GM12891 (cell line): ENCODE measurements at regions not wholly inside any gene's neighbourhood (a gene's known extent, or its start where the extent isn't known, plus 50 kb on each side); places are given as distances from the start of the nearest gene placed in this dataset.
"Not testable (repeated sequence)": the region's sequence is repeated elsewhere in the genome, so short reads cannot be mapped to it uniquely, and the experiment has no call there.

ENCODE experiments used
- DNase-seq: peaks from one replicate; pipeline ENCODE4 v3.0.0; 2011; ENCODE audit warnings: low spot score; ENCODE audit not compliant: insufficient read length
- FAIRE-seq: peaks from 2 replicates; lab custom pipeline; 2011; peaks lifted over from hg19 to GRCh38; lab: Jason Lieb, UNC
- PAX5 ChIP-seq: IDR thresholded peaks from 2 replicates; pipeline ENCODE4 v1.6.1; 2011; ENCODE audit warnings: low read length, moderate library complexity, mild to moderate bottlenecking; ENCODE audit not compliant: insufficient read depth, severe bottlenecking
- POLR2A ChIP-seq: IDR thresholded peaks from 2 replicates; pipeline ENCODE4 v1.6.1; 2011; ENCODE audit warnings: low read depth, low read length, control low read depth
- POLR2AphosphoS5 ChIP-seq: IDR thresholded peaks from 2 replicates; pipeline ENCODE4 v1.6.1; 2011; ENCODE audit warnings: low read depth, low read length, control low read depth
- POU2F2 ChIP-seq: IDR thresholded peaks from 2 replicates; pipeline ENCODE4 v1.6.1; 2011; ENCODE audit warnings: low read depth, mild to moderate bottlenecking, control low read depth, low read length, moderate library complexity
- SPI1 ChIP-seq: IDR thresholded peaks from 2 replicates; pipeline ENCODE4 v1.6.1; 2011; ENCODE audit warnings: low read depth, low read length, control low read depth
- TAF1 ChIP-seq: IDR thresholded peaks from 2 replicates; pipeline ENCODE4 v1.6.1; 2011; ENCODE audit warnings: low read depth, low read length, control low read depth

DNA sequence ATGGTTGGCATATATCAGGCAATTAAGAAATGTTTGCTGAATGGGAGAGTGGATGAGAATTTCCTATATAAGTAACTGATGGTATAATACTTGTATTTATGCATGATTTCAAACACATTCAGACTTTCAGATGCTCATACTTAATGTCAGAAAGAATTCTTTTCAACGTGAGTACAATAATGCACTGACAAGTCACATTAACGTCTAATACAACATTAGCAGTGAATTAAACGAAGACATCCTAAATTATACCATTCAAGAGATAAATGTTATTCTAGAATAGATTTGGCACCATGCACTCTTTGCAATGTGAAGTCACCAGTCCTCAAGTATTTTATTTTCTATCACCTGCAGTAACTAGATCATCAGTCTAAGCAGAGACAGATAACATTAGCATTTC is 712.9 kb downstream of the TLE1 start:
- TF ChIP-seq POLR2AphosphoS5 (no peak), TAF1 (no peak), PAX5 (no peak), POU2F2 (no peak), POLR2A (no peak), SPI1 (no peak)
- FAIRE-seq (no peak), DNase-seq (no peak)

DNA sequence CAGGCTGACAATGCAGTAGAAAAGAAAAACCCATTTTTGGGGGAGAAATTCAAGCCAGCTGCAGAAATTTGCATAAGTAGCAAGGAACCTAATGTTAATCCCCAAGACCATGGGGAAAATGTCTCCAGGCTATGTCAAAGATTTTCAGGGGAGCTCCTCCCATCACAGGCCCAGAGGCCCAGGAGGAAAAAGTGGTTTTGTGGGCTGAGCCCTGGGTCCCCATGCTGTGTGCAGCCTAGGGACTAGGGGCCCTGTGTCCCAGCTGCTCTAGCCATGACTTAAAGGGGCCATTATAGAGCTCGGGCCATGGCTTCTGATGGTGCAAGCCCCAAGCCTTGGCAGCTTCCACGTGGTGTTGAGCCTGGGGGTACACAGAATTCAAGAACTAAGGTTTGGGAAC is 719.0 kb downstream of the TLE1 start:
- not testable (repeated sequence) for FAIRE-seq, DNase-seq

DNA sequence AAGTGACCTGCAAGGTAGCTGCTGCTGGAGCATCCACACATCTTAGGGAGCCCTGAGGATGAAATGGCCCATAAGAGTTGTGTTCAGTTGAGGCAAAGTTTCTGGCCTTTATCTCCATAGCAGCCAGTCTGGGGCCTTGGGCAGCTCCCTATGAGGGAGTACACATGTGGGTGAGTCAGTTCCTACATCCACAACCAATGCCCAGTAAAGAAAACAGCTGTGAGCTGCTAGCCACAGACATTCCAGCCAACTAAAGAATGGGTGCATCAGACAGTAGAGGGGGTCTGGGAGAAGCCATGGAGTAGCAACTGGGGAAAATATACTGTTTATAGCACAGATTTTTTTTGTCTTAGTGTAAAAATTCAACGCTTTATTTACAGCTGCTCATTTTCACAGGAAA is 720.7 kb downstream of the TLE1 start:
- FAIRE-seq (no peak), DNase-seq (no peak)
- TF ChIP-seq POLR2A (no peak), PAX5 (no peak), POU2F2 (no peak), POLR2AphosphoS5 (no peak), SPI1 (no peak), TAF1 (no peak)

DNA sequence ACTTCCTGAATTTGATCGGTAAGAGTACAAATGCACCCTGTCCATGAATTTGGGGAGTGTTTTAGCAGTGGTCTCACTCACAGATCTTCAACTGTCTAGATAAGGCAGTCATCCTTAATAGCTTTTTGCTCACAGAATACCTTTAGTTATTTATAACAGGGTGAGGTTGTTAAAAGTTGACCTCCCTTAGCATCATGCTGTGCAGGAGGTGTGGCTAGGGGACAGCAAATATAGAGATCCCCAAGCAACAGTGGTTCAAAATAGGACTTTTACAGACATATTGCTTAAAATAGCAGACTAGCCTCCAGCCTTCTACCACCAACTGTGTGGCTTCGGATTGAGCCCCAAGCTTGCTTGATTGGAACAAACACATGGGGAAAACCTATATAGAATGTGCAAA is 724.4 kb downstream of the TLE1 start:
- TF ChIP-seq SPI1 = no peak
- TF ChIP-seq POLR2AphosphoS5 = no peak
- TF ChIP-seq TAF1 = no peak
- no peak for TF ChIP-seq PAX5
- TF ChIP-seq POLR2A = no peak
- no peak for TF ChIP-seq POU2F2
- FAIRE-seq (no peak), DNase-seq (no peak)

DNA sequence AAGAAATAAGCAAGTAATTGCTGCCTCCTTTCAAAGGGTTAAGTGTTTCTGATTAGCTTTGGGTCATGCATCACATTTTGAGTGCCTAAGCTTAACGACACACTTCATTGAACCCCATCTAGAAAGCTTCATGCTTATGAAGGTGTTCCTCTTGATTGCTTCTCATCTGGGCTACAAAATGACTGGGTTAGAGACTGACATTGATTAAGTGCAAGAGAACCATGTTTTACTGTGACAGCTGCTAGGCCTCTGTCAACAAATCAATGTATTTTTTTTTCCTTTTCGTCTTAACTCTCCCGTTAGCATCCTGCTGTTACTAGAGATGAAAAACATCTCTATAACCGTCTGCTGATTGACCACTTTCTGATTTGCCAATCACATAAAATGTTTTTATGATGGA is 725.0 kb downstream of the TLE1 start:
- no peak for TF ChIP-seq POLR2A
- TF ChIP-seq PAX5 = no peak
- TF ChIP-seq SPI1 = no peak
- TF ChIP-seq POU2F2 = no peak
- TF ChIP-seq TAF1 = no peak
- no peak for TF ChIP-seq POLR2AphosphoS5
- no peak for DNase-seq
- FAIRE-seq = no peak

DNA sequence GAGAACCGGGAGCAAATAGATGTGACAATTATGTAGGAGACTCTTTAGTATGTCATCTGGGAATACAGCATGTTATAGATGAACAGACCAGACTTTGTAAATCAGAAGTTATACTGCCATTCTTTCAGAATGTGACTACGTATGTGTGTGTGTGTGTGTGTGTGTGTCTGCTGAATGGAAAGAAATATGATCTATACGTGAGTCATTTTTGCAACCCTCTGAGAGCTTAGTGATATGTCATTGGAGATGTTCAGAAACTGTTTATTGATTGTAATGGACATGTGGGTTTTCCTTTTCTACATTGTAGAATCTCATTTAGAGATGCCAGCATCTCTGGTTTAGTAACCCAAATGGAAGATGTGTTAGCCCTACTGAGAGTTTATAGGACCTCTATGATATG is 731.5 kb downstream of the TLE1 start:
- FAIRE-seq (no peak), DNase-seq (no peak)
- TF ChIP-seq POLR2AphosphoS5 = no peak
- no peak for TF ChIP-seq SPI1
- no peak for TF ChIP-seq PAX5

DNA sequence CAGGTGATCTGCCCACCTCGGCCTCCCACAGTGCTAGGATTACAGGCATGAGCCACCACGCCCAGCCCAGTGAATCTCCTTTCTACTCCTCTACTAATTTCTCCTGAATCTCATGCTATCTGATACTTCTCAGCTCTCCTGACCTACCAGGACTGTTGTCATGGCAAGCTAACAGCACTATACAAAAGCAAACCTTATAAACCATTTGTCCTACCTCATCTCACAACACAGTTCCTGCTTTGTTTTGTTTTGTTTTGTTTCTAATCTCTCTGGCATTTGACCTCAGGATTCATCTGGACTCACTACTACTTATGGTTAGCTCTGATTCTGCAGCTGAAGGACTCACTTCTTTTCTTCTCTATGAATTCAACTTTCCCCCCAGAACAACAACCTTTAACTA is 734.8 kb downstream of the TLE1 start:
- TF ChIP-seq PAX5 (no peak), POU2F2 (no peak), TAF1 (no peak), POLR2AphosphoS5 (no peak), SPI1 (no peak), POLR2A (no peak)
- DNase-seq (no peak), FAIRE-seq (no peak)

DNA sequence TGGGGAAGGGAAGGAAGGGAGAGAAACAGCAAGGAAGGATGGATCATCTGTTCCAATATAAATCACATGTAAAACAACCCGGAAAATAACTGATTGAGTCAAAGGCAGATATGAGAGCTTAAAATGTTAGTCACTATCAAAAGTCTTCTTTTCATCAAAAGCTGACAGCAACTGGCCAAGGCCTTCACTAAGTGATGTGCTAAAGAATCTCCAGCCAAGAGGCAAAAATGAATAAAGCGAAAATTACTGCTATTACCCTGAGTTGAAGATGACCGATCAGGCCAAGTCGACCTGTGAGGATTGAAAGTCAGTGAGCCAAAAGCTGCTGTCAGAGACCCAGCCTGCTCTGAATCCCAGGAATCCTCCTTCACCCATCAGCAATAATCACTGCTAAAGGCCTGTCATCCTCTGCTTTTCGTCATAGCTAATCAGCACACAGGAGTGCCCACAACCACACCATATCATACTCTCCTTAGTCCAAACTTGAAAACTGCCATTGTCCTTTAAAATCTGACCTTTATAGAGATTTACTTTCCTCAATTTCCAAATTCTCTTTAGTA is 736.9 kb downstream of the TLE1 start:
- FAIRE-seq = no peak
- no peak for DNase-seq
- no peak for TF ChIP-seq SPI1
- no peak for TF ChIP-seq POLR2AphosphoS5
- no peak for TF ChIP-seq PAX5
- TF ChIP-seq POU2F2 = no peak
- no peak for TF ChIP-seq TAF1

DNA sequence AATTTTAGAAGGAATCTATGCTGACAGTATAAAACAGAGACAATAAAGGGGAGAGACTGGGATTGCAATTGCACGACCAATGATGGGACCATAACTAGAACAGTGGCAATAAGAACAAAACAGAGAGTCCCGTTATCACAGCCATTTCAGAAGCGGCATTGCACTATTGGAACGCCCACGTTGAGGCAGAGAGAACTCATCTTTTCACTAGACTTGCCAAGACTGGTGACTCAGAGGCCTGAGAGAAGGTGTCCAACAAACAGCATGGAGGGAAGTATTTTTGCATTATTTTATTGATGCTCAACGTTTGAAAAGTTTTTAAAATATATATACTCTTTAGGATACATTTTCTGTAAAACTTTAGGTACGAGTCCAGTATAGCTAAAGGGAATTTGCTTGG is 737.7 kb downstream of the TLE1 start:
- FAIRE-seq (no peak), DNase-seq (no peak)
- no peak for TF ChIP-seq TAF1
- no peak for TF ChIP-seq POLR2AphosphoS5
- no peak for TF ChIP-seq PAX5
- no peak for TF ChIP-seq POLR2A
- TF ChIP-seq POU2F2 = no peak
- TF ChIP-seq SPI1 = no peak

DNA sequence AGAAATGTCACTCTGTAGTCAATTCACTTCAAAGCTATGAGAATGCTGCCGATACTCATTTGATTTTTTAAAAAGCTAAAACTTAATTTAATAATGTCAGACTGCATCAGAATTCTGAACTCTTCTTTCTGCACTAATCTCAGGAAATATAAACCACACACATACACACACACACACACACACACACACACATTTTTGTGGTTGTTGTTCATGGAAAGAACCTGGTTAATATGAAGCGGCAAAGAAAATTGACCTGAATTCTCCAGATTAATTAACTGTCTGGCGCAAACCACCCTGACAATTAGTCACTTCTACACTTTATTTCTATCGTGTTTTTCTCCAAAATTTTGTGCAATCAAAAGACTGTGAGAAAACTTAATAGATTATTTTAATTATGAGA is 740.5 kb downstream of the TLE1 start:
- FAIRE-seq (no peak), DNase-seq (no peak)
- TF ChIP-seq POLR2A (no peak), TAF1 (no peak), POLR2AphosphoS5 (no peak), POU2F2 (no peak), PAX5 (no peak), SPI1 (no peak)

DNA sequence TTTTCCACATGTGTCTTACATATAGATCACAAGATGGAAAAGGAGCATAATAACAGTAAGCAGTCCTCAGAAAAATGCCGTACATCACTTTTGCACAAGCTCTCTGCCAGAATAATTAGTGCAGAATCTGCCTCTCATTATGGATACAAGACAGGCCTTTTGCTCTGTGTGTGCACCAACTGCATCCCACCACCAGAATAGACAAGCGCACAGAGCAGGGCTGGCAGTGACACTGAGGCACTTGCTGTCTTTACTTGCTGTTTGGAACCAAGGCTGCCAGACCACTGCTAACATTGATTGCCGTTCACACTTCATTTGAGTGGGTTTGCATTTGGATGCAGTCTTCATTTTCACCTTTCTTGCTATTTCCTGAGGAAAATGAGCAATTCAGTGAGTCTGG is 741.3 kb downstream of the TLE1 start:
- TF ChIP-seq SPI1 = no peak
- TF ChIP-seq POU2F2 = no peak
- no peak for TF ChIP-seq TAF1
- TF ChIP-seq POLR2A = no peak
- TF ChIP-seq PAX5 = no peak
- no peak for TF ChIP-seq POLR2AphosphoS5
- FAIRE-seq = no peak
- no peak for DNase-seq
